T1000 (cell line): ENCODE measurements at regions not wholly inside any gene's neighbourhood (a gene's known extent, or its start where the extent isn't known, plus 50 kb on each side); places are given as distances from the start of the nearest gene placed in this dataset.
"Not testable (repeated sequence)": the region's sequence is repeated elsewhere in the genome, so short reads cannot be mapped to it uniquely, and the experiment has no call there.

ENCODE experiments used
- DNase-seq: peaks from one replicate; lab custom pipeline; 2025; ENCODE audit warnings: mixed read lengths; lab: John Stamatoyannopoulos, UW

DNA sequence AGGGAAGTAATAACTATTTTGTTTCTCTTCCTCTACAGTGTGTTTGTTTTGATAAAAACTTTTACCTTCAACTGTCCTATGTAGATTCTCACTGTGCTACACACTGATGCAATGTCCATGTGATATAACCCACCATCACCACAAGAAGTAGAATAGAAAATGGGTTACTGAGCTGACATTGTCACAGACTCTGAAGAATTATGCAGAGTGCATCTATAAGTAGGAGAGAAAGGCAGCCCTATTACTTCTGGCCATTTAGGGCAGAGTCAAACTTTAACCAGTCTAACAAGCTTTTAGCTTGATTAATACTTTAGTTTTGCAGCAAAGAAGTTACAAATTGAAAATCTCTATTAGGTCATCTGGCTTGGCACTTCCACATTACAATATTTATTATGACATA lies 354.0 kb upstream of the CDH8 start:
- DNase-seq, result no peak

DNA sequence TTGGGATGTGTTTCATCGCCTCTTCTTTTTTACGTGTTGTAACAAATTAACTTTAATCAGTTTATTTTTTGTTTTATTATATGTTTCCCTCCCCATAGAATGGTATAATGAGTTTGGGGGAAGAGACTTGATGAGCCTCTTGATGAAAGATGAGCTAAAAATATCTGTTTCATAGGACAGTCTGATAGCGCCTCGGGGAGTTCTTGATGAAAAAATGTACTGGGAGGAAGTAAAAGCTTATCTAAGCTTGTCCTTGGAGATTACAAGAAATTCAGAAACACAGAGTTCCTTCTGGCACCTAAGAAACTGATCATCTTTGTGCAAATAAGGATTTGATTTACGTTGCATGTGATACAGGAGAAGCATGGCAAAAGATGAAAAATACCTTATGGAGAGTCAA lies 350.2 kb upstream of the CDH8 start:
- DNase-seq, result no peak

DNA sequence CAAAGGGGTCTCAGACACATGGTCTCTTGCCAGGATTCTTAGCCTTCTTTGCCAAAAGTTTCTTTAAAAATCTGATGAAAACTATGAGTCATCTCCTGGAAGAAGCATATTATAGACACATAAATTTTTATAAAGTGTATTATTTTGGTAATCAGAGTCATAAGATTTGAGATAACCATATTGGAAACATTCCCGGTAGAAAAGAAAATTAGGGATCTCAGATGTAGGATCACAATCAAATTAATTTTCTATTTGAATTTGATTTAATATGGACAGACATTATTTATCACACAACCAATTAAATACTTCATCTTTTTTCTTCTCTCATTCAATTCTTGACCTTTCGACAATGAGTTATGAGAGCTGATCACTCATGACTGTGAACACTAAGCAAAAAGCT lies 347.7 kb upstream of the CDH8 start:
- no peak for DNase-seq

DNA sequence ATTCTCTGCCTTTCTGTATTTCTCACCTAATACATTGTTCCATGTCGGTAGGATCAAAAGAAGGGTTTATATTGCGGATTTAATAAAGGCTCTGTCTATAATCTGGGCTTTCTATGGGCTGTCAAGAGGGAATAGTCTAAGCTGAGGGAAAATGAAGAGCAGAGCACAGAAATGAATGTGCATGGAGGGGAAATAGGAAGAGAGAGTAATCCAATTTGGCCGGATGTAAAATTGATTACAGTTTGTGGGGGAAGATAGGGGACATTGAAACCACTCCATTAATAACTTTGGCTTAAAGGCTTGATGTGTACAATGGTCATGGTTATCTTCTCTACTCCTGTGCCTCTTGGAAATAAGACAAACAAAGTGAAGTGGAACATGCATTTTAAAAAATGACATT lies 334.2 kb upstream of the CDH8 start:
- no peak for DNase-seq

DNA sequence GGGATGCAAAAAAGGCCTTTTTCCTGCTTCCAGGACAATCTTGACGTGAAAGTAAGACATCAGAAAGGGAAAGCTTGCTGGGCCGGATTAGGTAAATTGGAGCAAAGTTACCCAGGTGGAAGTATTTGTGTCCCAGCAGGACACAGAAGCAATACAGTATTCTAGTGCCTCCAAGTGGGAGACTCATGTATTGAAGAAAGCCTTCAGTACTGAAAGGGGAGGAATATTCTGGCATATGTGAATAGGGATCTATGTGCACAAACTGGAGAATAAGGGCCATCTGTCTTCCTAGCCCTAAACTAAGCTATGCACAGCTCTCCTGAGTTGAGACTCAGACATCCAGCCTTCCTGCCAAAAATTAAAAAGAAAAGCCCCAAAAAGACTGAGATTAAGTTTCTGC lies 327.3 kb upstream of the CDH8 start:
- DNase-seq, result no peak

DNA sequence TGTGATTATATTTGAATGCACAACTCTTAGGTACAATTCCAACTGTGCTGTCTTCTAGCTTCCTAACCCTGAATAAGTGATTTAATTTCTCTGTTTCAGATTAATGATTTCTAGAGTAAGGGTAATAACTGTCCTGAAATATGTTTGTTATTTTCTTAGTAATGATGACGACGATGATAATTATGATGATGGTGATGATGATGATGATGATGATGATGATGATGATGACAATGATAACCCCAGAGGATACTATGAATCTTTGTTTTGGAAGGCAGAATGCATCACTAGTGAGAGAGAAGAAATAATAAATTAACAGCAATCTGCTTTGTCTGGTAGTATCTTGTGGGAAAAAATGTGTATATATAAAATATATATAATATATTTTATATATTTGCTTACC lies 317.1 kb upstream of the CDH8 start:
- no peak for DNase-seq

DNA sequence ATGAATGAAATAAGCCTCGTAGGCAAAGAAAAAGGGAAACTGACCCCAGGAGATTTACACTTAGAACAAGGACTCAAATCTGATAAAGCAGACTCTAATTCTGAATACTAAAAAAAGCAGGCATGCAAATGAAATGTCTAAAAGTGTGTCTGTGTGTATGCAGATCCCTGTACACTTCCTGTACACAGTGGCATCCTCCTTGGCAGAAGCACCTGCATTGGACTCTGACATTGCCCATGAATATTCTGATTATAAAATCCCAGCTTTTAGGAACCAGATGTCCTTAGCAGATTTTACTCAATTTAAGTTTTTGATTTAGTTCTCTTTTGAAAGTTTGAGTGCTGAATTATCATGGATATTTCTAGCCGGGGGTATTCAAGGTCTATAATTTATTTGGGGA lies 306.0 kb upstream of the CDH8 start:
- DNase-seq, result no peak

DNA sequence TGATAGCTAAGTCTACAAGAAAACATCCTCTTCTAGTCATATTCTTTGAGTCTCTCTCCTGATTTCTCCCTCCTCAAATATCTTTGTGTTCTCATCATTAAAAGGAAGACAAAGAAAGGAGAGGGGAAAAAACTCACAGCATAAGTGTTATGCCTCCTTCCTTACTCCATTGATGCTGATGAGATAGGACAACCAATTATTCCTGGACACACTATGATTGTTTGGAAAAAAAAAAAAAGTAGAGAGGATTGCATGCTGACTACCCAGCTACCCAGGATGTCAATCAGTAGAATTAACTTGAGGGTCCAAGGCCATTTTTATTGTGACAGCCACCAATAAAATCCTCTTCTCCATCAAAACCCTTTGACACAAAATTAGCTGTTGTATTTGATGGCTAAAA lies 299.1 kb upstream of the CDH8 start:
- no peak for DNase-seq

DNA sequence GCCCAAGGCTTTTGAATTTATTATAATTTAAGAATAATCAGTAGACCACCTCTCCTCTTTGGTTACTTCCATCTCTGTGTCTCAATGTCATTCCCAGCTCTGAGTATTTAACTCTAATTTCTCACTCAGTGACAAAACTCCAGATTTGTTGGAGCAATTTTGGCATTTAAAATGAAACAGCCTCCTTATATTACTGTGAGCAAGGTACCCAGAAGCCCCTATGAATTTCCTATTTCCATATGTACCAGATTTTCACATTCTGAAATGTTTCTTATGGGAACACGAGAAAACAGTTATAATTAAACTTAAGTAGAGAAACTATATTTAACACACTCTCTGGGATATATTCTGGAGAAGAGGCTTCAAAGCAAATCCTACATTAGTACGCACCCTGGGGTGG lies 285.4 kb upstream of the CDH8 start:
- no peak for DNase-seq

DNA sequence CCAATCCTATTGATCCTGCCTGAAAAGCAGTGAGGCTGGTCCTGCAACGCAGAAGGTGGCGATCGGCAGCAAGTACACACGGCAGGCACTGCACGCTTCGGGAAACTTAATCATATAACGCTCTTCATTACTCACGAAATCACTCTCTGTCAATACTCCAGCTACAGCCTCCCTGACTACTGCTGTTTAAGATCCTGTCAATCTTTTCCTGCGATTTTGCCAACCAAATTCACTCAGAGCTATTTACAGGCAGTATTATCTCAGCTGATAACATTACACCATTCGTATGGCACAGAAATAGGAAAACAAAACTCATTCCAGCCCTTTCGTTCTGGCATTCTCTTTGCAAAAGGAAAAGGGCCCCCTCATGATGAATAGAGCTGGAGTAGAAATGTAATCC lies 262.4 kb upstream of the CDH8 start:
- no peak for DNase-seq

DNA sequence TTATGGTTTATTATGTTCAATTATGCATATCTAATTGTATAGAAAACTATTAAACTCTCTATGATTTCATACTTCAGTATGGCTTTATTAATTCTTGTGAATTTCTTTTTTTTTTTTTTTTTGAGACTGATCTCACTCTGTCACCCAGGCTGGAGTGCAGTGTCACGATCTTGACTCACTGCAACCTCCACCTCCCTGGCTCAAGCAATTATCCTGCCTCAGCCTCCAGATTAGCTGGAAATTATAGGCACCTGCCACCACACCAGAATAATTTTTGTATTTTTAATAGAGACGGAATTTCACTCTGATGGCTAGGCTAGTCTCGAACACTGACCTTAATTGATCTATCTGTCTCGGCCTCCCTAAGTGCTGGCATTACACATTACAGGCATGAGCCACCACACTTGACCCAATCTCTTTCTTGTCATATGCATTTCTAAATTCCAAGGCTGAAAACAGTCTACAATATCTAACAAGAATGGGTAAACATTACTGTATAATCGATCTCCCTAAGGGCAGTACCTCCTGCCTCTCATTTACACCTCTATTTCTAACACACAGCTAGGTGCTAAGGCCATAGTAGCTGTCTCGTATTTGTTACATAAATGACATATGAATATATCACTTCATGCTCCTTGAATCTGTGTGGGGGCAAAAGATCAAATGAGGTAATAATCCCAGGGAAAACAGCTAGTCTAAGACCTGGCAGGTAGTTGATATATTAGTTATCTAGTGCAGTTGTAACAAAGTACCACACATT lies 258.2 kb upstream of the CDH8 start:
- no peak for DNase-seq

DNA sequence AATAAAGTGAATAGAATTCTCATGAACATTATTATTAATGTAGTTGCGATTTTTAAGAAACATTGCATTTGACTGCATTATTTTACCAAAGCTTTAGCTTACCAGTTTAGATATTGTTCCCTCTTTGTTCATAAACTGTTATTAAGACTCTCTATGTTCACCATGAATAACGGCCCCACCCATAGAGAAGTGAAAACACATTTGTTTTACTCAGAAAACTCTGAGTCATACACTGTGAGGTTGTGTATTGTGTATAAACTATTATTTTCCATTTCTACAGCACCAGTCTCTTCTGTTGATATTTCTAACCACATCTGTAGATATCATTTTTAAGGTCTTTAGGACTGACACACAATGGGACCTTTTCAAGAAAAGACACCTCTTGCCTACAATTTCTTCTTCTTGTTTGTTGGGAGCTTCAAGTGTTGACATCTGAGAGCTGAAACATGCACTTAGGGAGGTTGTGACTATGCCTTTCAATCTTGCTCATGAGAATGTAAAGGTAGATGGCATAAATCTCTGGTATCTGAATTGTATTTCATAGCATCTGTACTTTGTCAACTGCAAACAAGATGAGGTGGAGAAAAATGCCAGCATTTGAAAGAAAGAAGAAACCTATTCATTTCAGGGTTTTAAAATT lies 252.9 kb upstream of the CDH8 start:
- no peak for DNase-seq

DNA sequence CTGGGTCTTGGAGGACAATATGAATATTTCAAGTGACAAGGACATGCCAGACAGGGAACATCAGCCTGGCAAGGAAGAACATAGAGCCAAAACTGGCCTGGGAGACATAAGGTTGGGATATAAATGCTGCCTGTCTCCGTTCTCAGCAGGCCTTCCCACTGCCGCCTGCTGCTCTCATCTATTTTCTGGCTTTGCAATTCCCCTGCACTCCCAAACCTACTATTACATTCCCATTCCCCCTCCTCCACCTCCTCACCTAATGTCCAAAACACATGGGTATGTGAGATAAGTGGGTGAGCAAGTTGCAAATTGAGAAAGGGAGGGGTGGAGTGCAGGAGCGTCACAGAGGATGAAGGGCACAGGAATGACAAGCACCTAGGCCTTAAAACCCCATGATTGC lies 244.3 kb upstream of the CDH8 start:
- DNase-seq, result no peak

DNA sequence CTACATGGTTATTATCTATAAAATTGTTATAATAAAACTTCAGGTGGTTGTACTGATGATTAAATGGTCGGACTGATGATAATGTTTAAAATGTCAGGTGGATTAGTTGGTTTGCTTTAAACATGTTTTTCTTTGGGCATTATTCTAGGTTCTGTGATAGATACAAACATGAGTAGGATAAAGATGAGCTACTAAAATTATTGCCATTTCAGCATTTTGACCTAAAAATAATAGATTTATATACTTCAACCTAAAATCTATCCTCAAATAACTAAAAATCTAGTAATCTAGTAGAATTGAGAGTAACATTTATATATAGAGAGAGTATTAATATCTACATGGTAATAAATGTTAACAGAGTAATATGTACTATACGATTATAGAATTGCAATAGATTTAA lies 241.7 kb upstream of the CDH8 start:
- no peak for DNase-seq

DNA sequence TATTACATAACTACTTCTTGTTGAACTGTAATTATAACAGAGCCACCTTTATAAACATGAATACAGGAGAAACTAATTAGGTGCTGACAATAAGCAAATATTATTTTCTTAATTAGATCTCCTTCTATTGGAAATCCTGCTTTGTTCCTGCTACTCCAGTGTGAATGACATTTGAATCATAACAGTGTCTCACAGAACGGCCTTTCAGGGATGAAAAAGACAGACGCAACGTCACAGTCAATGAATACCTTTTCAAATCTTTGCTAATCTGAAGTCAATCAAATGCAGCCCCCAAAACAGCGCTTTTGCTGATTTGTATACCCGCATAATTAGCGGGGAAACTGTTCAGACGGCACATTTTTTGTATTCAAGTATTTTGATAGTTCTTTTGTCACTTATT lies 240.4 kb upstream of the CDH8 start:
- DNase-seq, result no peak

DNA sequence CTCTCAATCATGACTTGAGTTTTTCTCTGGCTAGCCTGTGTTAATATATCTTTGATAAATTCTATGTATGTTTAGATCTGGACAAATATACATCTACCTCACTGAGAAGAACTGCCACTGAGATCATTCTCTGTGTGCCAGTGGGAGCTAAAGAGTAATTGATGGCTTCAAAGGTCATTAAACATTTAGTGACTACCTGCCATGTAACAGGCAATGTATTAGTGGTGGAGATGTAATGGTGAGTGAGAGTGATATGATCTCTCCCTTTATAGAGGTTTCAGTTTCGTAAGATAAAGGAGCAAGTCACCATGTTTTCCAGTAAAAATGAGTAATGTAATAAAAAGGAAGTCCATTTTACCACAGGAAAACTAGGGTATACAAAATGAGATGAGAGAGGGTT lies 235.8 kb upstream of the CDH8 start:
- DNase-seq, result no peak

DNA sequence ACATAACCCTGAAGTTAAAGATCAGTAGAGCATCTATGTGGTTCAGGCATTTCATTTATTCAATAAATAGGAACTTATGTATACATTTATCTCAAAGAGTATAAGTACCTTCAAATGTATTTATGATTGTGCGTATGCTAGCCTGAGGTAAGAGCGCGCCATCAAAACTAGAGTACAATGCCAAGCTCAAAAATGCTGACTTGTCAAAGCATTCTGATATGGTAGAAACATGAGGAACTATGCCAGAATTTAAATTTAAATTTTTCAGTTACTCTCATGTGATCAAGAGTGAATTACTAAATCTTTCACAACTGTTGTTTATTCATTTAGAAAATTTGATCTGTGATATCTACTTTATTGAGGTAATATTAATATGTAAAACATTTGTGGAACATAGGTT lies 225.5 kb upstream of the CDH8 start:
- no peak for DNase-seq

DNA sequence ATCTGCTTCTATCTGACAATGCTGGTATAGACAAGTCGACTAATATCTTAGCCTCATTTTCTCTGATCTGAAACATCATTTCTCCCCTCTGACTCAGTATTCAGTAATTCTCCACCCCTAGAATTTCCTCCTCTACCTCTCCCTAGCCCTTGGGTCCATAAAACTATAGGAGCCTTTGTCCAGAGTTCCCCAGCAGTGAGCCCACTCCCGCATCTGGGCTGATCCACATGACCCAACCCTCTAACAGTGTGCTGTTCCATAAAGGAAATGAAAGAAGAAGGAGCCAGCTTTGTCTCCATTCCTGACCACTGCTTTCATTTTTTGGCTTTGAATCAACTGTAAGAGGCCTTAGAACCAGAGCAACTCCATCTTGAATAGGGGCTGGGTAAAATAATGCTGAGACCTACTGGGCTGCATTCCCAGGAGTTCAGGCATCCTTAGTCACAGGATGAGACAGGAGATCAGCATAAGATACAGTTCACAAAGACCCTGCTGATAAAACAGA lies 222.7 kb upstream of the CDH8 start:
- not testable (repeated sequence) for DNase-seq

DNA sequence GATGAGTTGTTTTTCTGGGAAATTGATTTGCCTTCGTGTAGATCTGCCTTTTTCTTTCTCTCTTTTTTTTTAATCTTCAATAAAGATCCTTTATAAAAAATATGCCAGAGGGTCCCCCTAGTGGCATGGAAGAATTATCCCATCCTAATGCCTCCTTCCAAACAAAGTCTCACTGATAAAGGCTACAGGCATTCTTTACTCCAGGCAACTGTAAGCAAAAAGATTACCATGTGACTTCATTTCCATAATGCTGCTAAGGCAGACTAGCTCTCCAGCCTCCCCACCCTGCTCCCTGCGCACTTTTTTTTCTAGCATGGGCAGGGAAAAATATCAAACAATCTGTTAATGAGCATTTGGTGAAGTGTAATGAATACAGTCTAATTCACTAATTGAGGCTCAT lies 220.2 kb upstream of the CDH8 start:
- DNase-seq, result no peak

DNA sequence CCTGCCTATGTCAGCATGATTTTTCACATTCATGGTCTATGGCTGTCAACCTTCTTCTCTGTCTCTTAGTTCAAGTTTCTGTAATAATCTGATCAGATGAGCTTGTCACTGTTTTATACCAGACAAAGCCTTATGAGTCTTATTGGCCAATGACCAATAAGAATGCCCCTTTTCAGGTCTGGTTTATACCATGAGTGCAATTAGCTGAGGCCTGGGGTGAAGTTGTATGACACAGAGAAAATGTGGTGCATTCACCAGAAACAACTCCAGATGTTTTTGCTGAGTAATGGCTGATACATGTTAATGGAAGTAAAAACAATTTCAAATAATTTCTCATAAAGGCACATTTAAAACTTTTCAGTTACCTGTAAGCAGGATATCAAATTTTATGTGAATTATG lies 218.6 kb upstream of the CDH8 start:
- no peak for DNase-seq

DNA sequence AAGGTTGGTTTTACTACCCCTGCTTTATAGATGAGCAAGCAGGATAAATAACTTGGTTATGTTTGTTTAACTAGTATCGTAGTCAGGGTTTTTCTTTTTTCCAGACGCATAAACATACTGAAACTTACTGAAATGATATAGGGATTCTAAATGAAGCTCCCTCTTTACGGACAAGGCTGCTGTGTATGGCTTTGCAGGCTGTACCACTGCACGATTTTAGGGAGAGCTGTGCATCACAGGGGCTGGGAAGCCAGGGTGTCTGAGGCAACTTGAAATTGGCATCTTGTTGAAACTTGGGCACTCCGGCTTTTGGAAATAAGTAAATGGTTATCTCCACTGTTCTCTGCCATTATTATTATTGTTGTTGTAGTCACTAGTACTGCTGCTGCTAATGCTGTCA lies 218.1 kb upstream of the CDH8 start:
- DNase-seq, result no peak

DNA sequence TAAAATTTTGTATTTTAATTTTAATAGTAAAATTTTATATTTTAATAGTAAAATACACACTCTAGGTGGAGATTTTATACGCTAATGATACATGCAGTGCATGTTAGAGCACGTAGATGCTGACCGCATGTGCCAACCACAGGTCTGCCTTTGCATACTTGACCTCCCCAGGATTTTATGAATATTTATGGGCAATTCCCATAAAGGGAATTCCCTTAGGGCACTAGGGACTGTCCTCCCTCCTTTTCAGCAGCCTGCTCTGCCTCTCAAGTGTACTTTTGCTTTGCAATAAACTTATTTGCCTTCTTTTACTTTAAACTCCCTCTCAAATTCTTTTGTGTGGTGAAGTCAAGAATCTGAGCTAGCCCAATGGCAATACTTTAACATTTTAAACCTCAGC lies 217.7 kb upstream of the CDH8 start:
- no peak for DNase-seq

DNA sequence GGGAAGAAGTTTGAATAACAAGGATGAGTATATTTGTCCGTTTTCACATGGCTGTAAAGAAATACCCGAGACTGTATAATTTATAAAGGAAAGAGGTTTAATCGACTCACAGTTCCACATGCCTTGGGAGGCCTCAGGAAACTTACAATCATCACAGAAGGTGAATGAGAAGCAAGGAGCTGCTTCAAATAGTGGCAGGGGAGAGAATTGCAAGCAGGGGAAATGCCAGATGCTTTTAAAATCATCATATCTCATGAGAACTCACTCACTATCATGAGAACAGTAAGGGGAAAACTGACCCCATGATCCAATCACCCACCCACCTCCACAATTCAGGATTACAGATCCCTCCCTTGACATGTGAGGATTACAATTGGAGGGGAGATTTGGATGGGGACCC lies 212.8 kb upstream of the CDH8 start:
- DNase-seq, result no peak

DNA sequence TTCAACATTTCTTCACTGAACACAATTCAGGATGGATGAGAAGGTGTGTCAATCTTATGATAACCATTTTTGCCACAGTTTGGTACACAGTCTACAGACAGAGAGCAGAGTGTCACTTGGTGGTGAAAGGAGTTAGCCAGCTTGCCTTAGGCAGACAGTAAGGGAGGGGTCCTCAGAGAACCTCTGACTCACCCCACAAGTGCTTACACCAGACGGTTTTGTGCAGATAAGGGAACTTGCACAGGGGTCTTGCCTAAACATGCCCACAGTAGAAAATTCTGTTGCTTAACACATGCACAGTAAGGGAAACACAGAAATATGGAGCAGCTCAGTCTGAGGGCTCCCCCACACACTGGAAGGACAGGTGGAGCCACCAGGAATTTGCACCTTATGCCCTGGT lies 204.5 kb upstream of the CDH8 start:
- DNase-seq, result no peak
